H1 (cell line): ENCODE measurements at regions not wholly inside any gene's neighbourhood (a gene's known extent, or its start where the extent isn't known, plus 50 kb on each side); places are given as distances from the start of the nearest gene placed in this dataset.

Source experiments
- CTCF ChIA-PET: fragments of 300-600 bp; sonication (Branson Sonifier 250); formaldehyde crosslinking; loops from one replicate; lab custom pipeline; 2021; ENCODE audit not compliant: partially characterized antibody; lab: Charles Lee
- POLR2A ChIA-PET: fragments of 300-600 bp; sonication (Branson Sonifier 250); formaldehyde crosslinking; loops from one replicate; lab custom pipeline; 2021; ENCODE audit warnings: inconsistent platforms; ENCODE audit not compliant: partially characterized antibody; lab: Charles Lee
- DNase-seq, 2 experiments: peaks; one replicate each; pipeline versions ENCODE4 v3.0.0 to v3.0.0-alpha.2; 2010 to 2022; ENCODE audit warnings: low spot score in 2 of 2, low read depth in 1 of 2, mixed read lengths in 1 of 2
- FAIRE-seq: peaks from 2 replicates; lab custom pipeline; 2011; peaks lifted over from hg19 to GRCh38; lab: Jason Lieb, UNC
- H2AFZ ChIP-seq: 2 replicates; pipeline ENCODE4 v1.8.1; 2012; ENCODE audit warnings: low read length, inconsistent platforms
- H2AK5ac ChIP-seq: 2 replicates; pipeline ENCODE4 v1.6.1; 2013; ENCODE audit warnings: low read depth, low read length
- H2BK120ac ChIP-seq: replicated peaks from 2 replicates; pipeline ENCODE3; 2013; ENCODE audit warnings: low read depth, low read length, inconsistent platforms
- H2BK12ac ChIP-seq: 2 replicates; pipeline ENCODE4 v1.6.1; 2013; ENCODE audit warnings: low read depth, low read length
- H2BK15ac ChIP-seq: 2 replicates; pipeline ENCODE4 v1.6.1; 2013; ENCODE audit warnings: low read length
- H2BK20ac ChIP-seq: 2 replicates; pipeline ENCODE4 v1.6.1; 2013; ENCODE audit warnings: low read length
- H2BK5ac ChIP-seq: 2 replicates; pipeline ENCODE4 v1.6.1; 2013; ENCODE audit warnings: low read depth, low read length
- H3K14ac ChIP-seq: 2 replicates; pipeline ENCODE4 v1.6.1; 2013; ENCODE audit warnings: inconsistent platforms; ENCODE audit not compliant: insufficient read length
- H3K18ac ChIP-seq: 2 replicates; pipeline ENCODE4 v1.6.1; 2013; ENCODE audit warnings: low read length; ENCODE audit errors: extremely low read depth
- H3K23ac ChIP-seq: 2 replicates; pipeline ENCODE4 v1.6.1; 2013; ENCODE audit warnings: inconsistent platforms; ENCODE audit not compliant: insufficient read length
- H3K23me2 ChIP-seq: 2 replicates; pipeline ENCODE4 v1.6.1; 2013; ENCODE audit warnings: low read depth, low read length
- H3K27ac ChIP-seq: 2 replicates; pipeline ENCODE4 v1.6.1; 2011; ENCODE audit warnings: low read depth, low read length, inconsistent platforms
- H3K27me3 ChIP-seq, 4 experiments: replicated peaks in 1 of 4; 1 replicate in 1 of 4; 2 replicates in 3 of 4; pipeline versions ENCODE4 v1.6.1 to v1.8.1; 2011 to 2013; ENCODE audit warnings: low read length in 3 of 4, mild to moderate bottlenecking in 3 of 4, inconsistent platforms in 2 of 4, mixed read lengths in 2 of 4, moderate library complexity in 1 of 4; ENCODE audit not compliant: control insufficient read depth in 3 of 4, insufficient read depth in 3 of 4; ENCODE audit errors: extremely low read depth in 1 of 4
- H3K36me3 ChIP-seq, 4 experiments: 2 replicates each; pipeline versions ENCODE4 v1.6.1 to v1.8.1; 2011 to 2013; ENCODE audit warnings: mild to moderate bottlenecking in 4 of 4, low read length in 3 of 4, moderate library complexity in 2 of 4, control low read depth in 1 of 4, inconsistent platforms in 1 of 4; ENCODE audit not compliant: insufficient read depth in 4 of 4, control insufficient read depth in 2 of 4
- H3K4ac ChIP-seq: replicated peaks from 2 replicates; pipeline ENCODE3; 2013; ENCODE audit warnings: low read length, low read depth, mixed read lengths, inconsistent platforms; ENCODE audit not compliant: insufficient read length
- H3K4me1 ChIP-seq, 4 experiments: replicated peaks in 1 of 4; 1 replicate in 1 of 4; 2 replicates in 3 of 4; pipeline versions ENCODE4 v1.6.1 to v1.8.1; 2011 to 2013; ENCODE audit warnings: low read length in 3 of 4, inconsistent platforms in 2 of 4, mixed read lengths in 1 of 4; ENCODE audit not compliant: insufficient read depth in 4 of 4, control insufficient read depth in 3 of 4
- H3K4me2 ChIP-seq, 2 experiments: 2 replicates each; pipeline versions ENCODE4 v1.6.1 to v1.8.1; 2011 to 2013; ENCODE audit warnings: low read depth in 2 of 2, low read length in 2 of 2, control low read depth in 1 of 2, inconsistent platforms in 1 of 2, mild to moderate bottlenecking in 1 of 2; ENCODE audit not compliant: insufficient read depth in 1 of 2
- H3K4me3 ChIP-seq, 4 experiments: fragments of 200-600, 300-600 bp in 1 of 4; sonication (generic), shearing (Covaris generic), sonication (Bioruptor Twin) in 1 of 4; 2 replicates each; pipeline versions ENCODE4 v1.5.1 to v1.8.1; 2011 to 2016; ENCODE audit warnings: low read length in 4 of 4, low read depth in 3 of 4, control low read depth in 2 of 4, inconsistent platforms in 2 of 4, mild to moderate bottlenecking in 2 of 4, mixed read lengths in 1 of 4, moderate library complexity in 1 of 4; ENCODE audit not compliant: insufficient read depth in 2 of 4; ENCODE audit errors: extremely low read depth in 1 of 4
- H3K56ac ChIP-seq: replicated peaks from 2 replicates; pipeline ENCODE3; 2013; ENCODE audit warnings: low read depth, mild to moderate bottlenecking, mixed read lengths, low read length, inconsistent platforms; ENCODE audit not compliant: insufficient read length
- H3K79me1 ChIP-seq: 2 replicates; pipeline ENCODE4 v1.6.1; 2013; ENCODE audit warnings: low read depth, low read length, control low read depth
- H3K79me2 ChIP-seq, 2 experiments: 2 replicates each; pipeline versions ENCODE4 v1.6.1 to v1.8.1; 2012 to 2013; ENCODE audit warnings: low read length in 2 of 2, mild to moderate bottlenecking in 2 of 2, inconsistent platforms in 1 of 2; ENCODE audit not compliant: insufficient read depth in 2 of 2, control insufficient read depth in 1 of 2
- H3K9ac ChIP-seq, 4 experiments: replicated peaks in 1 of 4; 1 replicate in 1 of 4; 2 replicates in 3 of 4; pipeline versions ENCODE4 v1.6.1 to v1.8.1; 2011 to 2013; ENCODE audit warnings: low read depth in 3 of 4, low read length in 3 of 4, control low read depth in 2 of 4, mild to moderate bottlenecking in 2 of 4, moderate library complexity in 2 of 4, inconsistent platforms in 1 of 4; ENCODE audit errors: extremely low read depth in 1 of 4
- H3K9me3 ChIP-seq, 2 experiments: 2 replicates each; pipeline versions ENCODE4 v1.6.1 to v1.8.1; 2012 to 2013; ENCODE audit warnings: mild to moderate bottlenecking in 2 of 2, moderate library complexity in 2 of 2, control low read depth in 1 of 2, inconsistent platforms in 1 of 2, low read depth in 1 of 2, low read length in 1 of 2, mixed read lengths in 1 of 2; ENCODE audit not compliant: insufficient read depth in 2 of 2
- H4K20me1 ChIP-seq, 2 experiments: replicated peaks in 1 of 2; 2 replicates each; pipeline versions ENCODE3 to v1.8.1; 2011 to 2013; ENCODE audit warnings: inconsistent platforms in 2 of 2, low read length in 2 of 2, mild to moderate bottlenecking in 1 of 2; ENCODE audit not compliant: insufficient read depth in 2 of 2, control insufficient read depth in 1 of 2
- H4K5ac ChIP-seq: 2 replicates; pipeline ENCODE4 v1.6.1; 2013; ENCODE audit warnings: low read length, low read depth, mixed read lengths, inconsistent platforms; ENCODE audit not compliant: insufficient read length
- H4K8ac ChIP-seq: 2 replicates; pipeline ENCODE4 v1.8.0; 2013; ENCODE audit warnings: mild to moderate bottlenecking, moderate library complexity, low read length, inconsistent platforms; ENCODE audit not compliant: insufficient read depth; ENCODE audit errors: extremely low read depth
- H4K91ac ChIP-seq: replicated peaks from 2 replicates; pipeline ENCODE3; 2013; ENCODE audit warnings: low read length, mixed read lengths, inconsistent platforms; ENCODE audit not compliant: insufficient read length
- BCL11A ChIP-seq, 2 experiments: IDR thresholded peaks; one replicate each; pipeline ENCODE4 v1.6.1; 2011; ENCODE audit warnings: low read depth in 2 of 2, low read length in 2 of 2, mild to moderate bottlenecking in 2 of 2
- CBX5 ChIP-seq: fragments of 300-800, 300-1000 bp; sonication (generic); IDR thresholded peaks from 2 replicates; pipeline ENCODE4 v1.7.1; 2016; ENCODE audit warnings: antibody characterized with exemption, low read length, low read depth
- NANOG ChIP-seq: IDR thresholded peaks from 2 replicates; pipeline ENCODE4 v1.6.1; 2011; ENCODE audit warnings: low read length, low read depth, mild to moderate bottlenecking, inconsistent platforms; ENCODE audit not compliant: insufficient read depth, poor library complexity, severe bottlenecking
- PHF8 ChIP-seq: fragments of 200-600 bp; sonication (generic); conservative IDR thresholded peaks from 2 replicates; pipeline ENCODE4 v1.7.1; 2012; ENCODE audit warnings: low read depth, mild to moderate bottlenecking, inconsistent platforms, low read length, moderate library complexity
- RFX5 ChIP-seq: IDR thresholded peaks from 2 replicates; pipeline ENCODE4 v1.6.1; 2011; ENCODE audit warnings: low read depth, low read length, improper control_type of control experiment, borderline replicate concordance
- TAF1 ChIP-seq: IDR thresholded peaks from 2 replicates; pipeline ENCODE4 v1.6.1; 2011; ENCODE audit warnings: mild to moderate bottlenecking, low read depth, low read length
- WGBS, 2 experiments: shearing (Covaris generic) in 1 of 2; methylation state at CpG; one replicate each; pipeline versions ENCODE4 v1.1.6 to v1.1.7; 2013 to 2015; ENCODE audit warnings: low lambda C conversion rate in 2 of 2, mixed read lengths in 2 of 2, inconsistent platforms in 1 of 2, low coverage in 1 of 2, missing lambda C conversion rate in 1 of 2; ENCODE audit not compliant: insufficient replicate concordance in 2 of 2, insufficient coverage in 1 of 2, insufficient read length in 1 of 2; ENCODE audit errors: extremely low coverage in 1 of 2, missing lambda C conversion rate in 1 of 2; 5-methylcytosine and 5-hydroxymethylcytosine counted together

GRCh38 chr9:70465904-70466303, 51.4 kb upstream of the KLF9 start:
- Histone ChIP-seq H4K20me1 (no peaks in the 10 kb centered on the region), H4K8ac (no peak overlapping the region), H3K56ac (no peak overlapping the region), H3K36me3 (no peaks in the 10 kb centered on the region), H3K4me2 (no peak overlapping the region), H3K18ac (no peak overlapping the region), H2BK20ac (no peak overlapping the region), H2BK120ac (no peak overlapping the region), H3K23ac (no peak overlapping the region), H4K91ac (no peak overlapping the region), H2AFZ (no peak overlapping the region), H4K5ac (no peak overlapping the region), H2BK15ac (no peak overlapping the region), H3K4ac (no peak overlapping the region), H3K9me3 (no peaks in the 10 kb centered on the region), H2BK5ac (no peak overlapping the region), H3K4me1 (peaks cover 0 to 2% (median under 1%) of the 10 kb centered on the region in 4 experiments; a peak in 2 of 7 replicates), H3K9ac (no peak overlapping the region), H2AK5ac (no peak overlapping the region), H3K14ac (no peak overlapping the region), H2BK12ac (no peak overlapping the region), H3K23me2 (no peaks in the 10 kb centered on the region), H3K27me3 (no peaks in the 10 kb centered on the region), H3K79me2 (no peaks in the 10 kb centered on the region), H3K27ac (no peak overlapping the region), H3K4me3 (no peak overlapping the region), H3K79me1 (no peaks in the 10 kb centered on the region)
- TF ChIP-seq PHF8 = no peak
- TF ChIP-seq RFX5 = no peak
- no peak for TF ChIP-seq CBX5
- no peak for TF ChIP-seq NANOG
- no peak for TF ChIP-seq BCL11A (IDR thresholded peaks at IDR 0.05; ENCODE audit: low read depth in 2 of 2, low read length in 2 of 2)
- TF ChIP-seq TAF1 = no peak
- CTCF ChIA-PET = interaction anchor here (0.6 to 2.0 kb wide), 6 partner anchors 14 to 137 kb away, joined by 3 to 6 read pairs (median 4); no protein-coding TSS in a partner anchor
- WGBS, 2 experiments = 91% methylated on average over 8 of the region's 8 CpGs; no CpG with 5 or more reads in 1 of the 2 experiments
- DNase-seq = no peak
- POLR2A ChIA-PET = no interaction called here
- FAIRE-seq = no peak
